GM21825 (cell line): ENCODE measurements at regions not wholly inside any gene's neighbourhood (a gene's known extent, or its start where the extent isn't known, plus 50 kb on each side); places are given as distances from the start of the nearest gene placed in this dataset.

Experiments
- ATAC-seq: cut with Tn5 transposase; IDR thresholded peaks from one replicate; pipeline ENCODE4 v1.9.1; 2021; ENCODE audit warnings: mild to moderate bottlenecking, moderate library complexity; ENCODE audit not compliant: unreplicated experiment

GRCh38 chr1:229114315-229114714, 156.6 kb upstream of the RAB4A start:
- no peak for ATAC-seq

GRCh38 chr1:229114850-229115365, 156.0 kb upstream of the RAB4A start:
- ATAC-seq = no peak

GRCh38 chr1:229116114-229116513, 154.8 kb upstream of the RAB4A start:
- no peak for ATAC-seq

- no peak for ATAC-seq
These were observed 153.1 kb upstream of the RAB4A start for GRCh38 chr1:229117664-229118300.

- ATAC-seq = no peak
These were observed 152.3 kb upstream of the RAB4A start for GRCh38 chr1:229118477-229119061.

- no peak for ATAC-seq
These were observed 151.8 kb upstream of the RAB4A start for GRCh38 chr1:229119161-229119560.

- ATAC-seq = no peak
These were observed 151.0 kb upstream of the RAB4A start for GRCh38 chr1:229119876-229120275.

GRCh38 chr1:229121845-229122436, 149.0 kb upstream of the RAB4A start:
- no peak for ATAC-seq

- ATAC-seq = no peak
These were observed 148.3 kb upstream of the RAB4A start for GRCh38 chr1:229122606-229123005.

- no peak for ATAC-seq
These were observed 146.8 kb upstream of the RAB4A start for GRCh38 chr1:229124116-229124515.

GRCh38 chr1:229124520-229125124, 146.3 kb upstream of the RAB4A start:
- no peak for ATAC-seq

- no peak for ATAC-seq
These were observed 143.6 kb upstream of the RAB4A start for GRCh38 chr1:229127301-229127700.

GRCh38 chr1:229128066-229128608, 142.8 kb upstream of the RAB4A start:
- ATAC-seq = no peak

GRCh38 chr1:229129301-229130027, 141.4 kb upstream of the RAB4A start:
- ATAC-seq = no peak

GRCh38 chr1:229130028-229130668, 140.8 kb upstream of the RAB4A start:
- no peak for ATAC-seq

GRCh38 chr1:229131243-229132105, 139.4 kb upstream of the RAB4A start:
- ATAC-seq = no peak

GRCh38 chr1:229132106-229132443, 138.8 kb upstream of the RAB4A start:
- ATAC-seq = no peak

- ATAC-seq = no peak
These were observed 138.2 kb upstream of the RAB4A start for GRCh38 chr1:229132706-229133105.

- no peak for ATAC-seq
These were observed 137.8 kb upstream of the RAB4A start for GRCh38 chr1:229133151-229133550.

GRCh38 chr1:229133811-229134210, 137.1 kb upstream of the RAB4A start:
- ATAC-seq = no peak
